Mesendoderm (in vitro differentiated cells): ENCODE measurements at regions not wholly inside any gene's neighbourhood (a gene's known extent, or its start where the extent isn't known, plus 50 kb on each side); places are given as distances from the start of the nearest gene placed in this dataset.

Experiments
- DNase-seq: peaks from one replicate; pipeline ENCODE4 v3.0.0; 2013
- H2AK5ac ChIP-seq: 2 replicates; pipeline ENCODE4 v1.6.1; 2013; ENCODE audit warnings: low read length, inconsistent platforms
- H2BK120ac ChIP-seq: 2 replicates; pipeline ENCODE4 v1.6.1; 2013; ENCODE audit warnings: low read depth, mild to moderate bottlenecking, low read length, moderate library complexity, mixed read lengths
- H2BK15ac ChIP-seq: replicated peaks from 2 replicates; pipeline ENCODE4 v1.6.1; 2013; ENCODE audit warnings: low read depth, mild to moderate bottlenecking, moderate library complexity
- H2BK5ac ChIP-seq: 2 replicates; pipeline ENCODE4 v1.6.1; 2013; ENCODE audit warnings: low read length, inconsistent platforms
- H3K18ac ChIP-seq: 2 replicates; pipeline ENCODE4 v1.6.1; 2013; ENCODE audit warnings: mild to moderate bottlenecking, low read length, mixed read lengths
- H3K23ac ChIP-seq: one replicate; pipeline ENCODE4 v1.6.1; 2013; ENCODE audit warnings: low read length
- H3K27ac ChIP-seq: 2 replicates; pipeline ENCODE4 v1.5.1; 2013; ENCODE audit warnings: low read depth, mild to moderate bottlenecking, inconsistent platforms, low read length, moderate library complexity
- H3K27me3 ChIP-seq: 2 replicates; pipeline ENCODE4 v1.6.1; 2013; ENCODE audit warnings: low read length, control low read depth, mild to moderate bottlenecking, inconsistent platforms; ENCODE audit not compliant: insufficient read depth, poor library complexity
- H3K36me3 ChIP-seq: 2 replicates; pipeline ENCODE4 v1.6.1; 2013; ENCODE audit warnings: low read length, inconsistent platforms; ENCODE audit not compliant: control insufficient read depth, insufficient read depth
- H3K4ac ChIP-seq: one replicate; pipeline ENCODE4 v1.6.1; 2013; ENCODE audit warnings: low read depth, mild to moderate bottlenecking, low read length, moderate library complexity
- H3K4me1 ChIP-seq: 2 replicates; pipeline ENCODE4 v1.6.1; 2013; ENCODE audit warnings: low read depth, low read length, inconsistent platforms; ENCODE audit not compliant: control insufficient read depth
- H3K4me2 ChIP-seq: 2 replicates; pipeline ENCODE4 v1.6.1; 2013; ENCODE audit warnings: low read length
- H3K4me3 ChIP-seq: 2 replicates; pipeline ENCODE4 v1.5.1; 2013; ENCODE audit warnings: mild to moderate bottlenecking, low read length
- H3K56ac ChIP-seq: one replicate; pipeline ENCODE4 v1.6.1; 2013; ENCODE audit warnings: low read length
- H3K79me1 ChIP-seq: 2 replicates; pipeline ENCODE4 v1.6.1; 2013; ENCODE audit warnings: low read length, inconsistent platforms
- H3K79me2 ChIP-seq: 2 replicates; pipeline ENCODE4 v1.6.1; 2013; ENCODE audit warnings: mild to moderate bottlenecking, low read length; ENCODE audit not compliant: control insufficient read depth, insufficient read depth
- H3K9ac ChIP-seq: 2 replicates; pipeline ENCODE4 v1.6.1; 2013; ENCODE audit warnings: low read length, inconsistent platforms
- H4K5ac ChIP-seq: one replicate; pipeline ENCODE4 v1.6.1; 2013; ENCODE audit warnings: low read length
- H4K8ac ChIP-seq: one replicate; pipeline ENCODE4 v1.6.1; 2013; ENCODE audit warnings: low read depth, mild to moderate bottlenecking, control low read depth, low read length, moderate library complexity
- WGBS: extraction: QIAGEN DNeasy Blood & Tissue Kit; methylation state at CpG from one replicate; pipeline ENCODE4 v1.1.7; 2013; ENCODE audit warnings: low lambda C conversion rate, missing lambda C conversion rate; ENCODE audit not compliant: insufficient coverage; ENCODE audit errors: extremely low coverage; 5-methylcytosine and 5-hydroxymethylcytosine counted together

DNA sequence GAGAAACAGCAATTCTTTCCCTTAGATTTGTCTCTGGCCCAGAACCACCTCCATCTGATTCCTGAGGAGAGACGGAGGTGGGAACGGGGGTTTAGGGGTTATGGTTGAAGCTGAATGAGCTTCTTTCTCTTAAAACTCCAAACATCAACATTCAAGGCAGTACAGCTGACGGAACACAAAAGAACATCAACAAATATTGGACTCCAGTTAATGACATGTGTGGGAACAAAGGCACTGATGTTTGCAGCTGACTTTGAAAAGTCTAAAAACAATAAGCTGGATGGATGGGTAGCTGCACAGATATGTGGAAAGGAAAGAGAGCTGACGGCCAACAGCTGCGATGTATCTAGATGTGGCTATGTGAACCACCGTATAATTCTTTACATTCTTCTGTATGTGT is 256.5 kb downstream of the SOD2 start:
- H2BK15ac ChIP-seq: no peak overlapping the region
- no peak overlapping the region for H4K8ac ChIP-seq
- H2BK5ac ChIP-seq: no peak overlapping the region
- no peaks in the 10 kb centered on the region for H3K27me3 ChIP-seq
- no peak overlapping the region for H3K9ac ChIP-seq
- H3K79me1 ChIP-seq: no peaks in the 10 kb centered on the region
- H3K79me2 ChIP-seq: no peaks in the 10 kb centered on the region
- H3K4me1 ChIP-seq: no peaks in the 10 kb centered on the region
- DNase-seq: no peak
- no peak overlapping the region for H2BK120ac ChIP-seq
- no peak overlapping the region for H3K23ac ChIP-seq
- H2AK5ac ChIP-seq: no peak overlapping the region
- no peaks in the 10 kb centered on the region for H3K36me3 ChIP-seq
- no peak overlapping the region for H4K5ac ChIP-seq
- whole genome bisulfite sequencing: no CpG with 5 or more reads among the region's 6 CpGs
- H3K4ac ChIP-seq: no peak overlapping the region
- no peak overlapping the region for H3K27ac ChIP-seq
- no peak overlapping the region for H3K4me2 ChIP-seq
- no peak overlapping the region for H3K18ac ChIP-seq
- no peak overlapping the region for H3K4me3 ChIP-seq
- no peak overlapping the region for H3K56ac ChIP-seq

DNA sequence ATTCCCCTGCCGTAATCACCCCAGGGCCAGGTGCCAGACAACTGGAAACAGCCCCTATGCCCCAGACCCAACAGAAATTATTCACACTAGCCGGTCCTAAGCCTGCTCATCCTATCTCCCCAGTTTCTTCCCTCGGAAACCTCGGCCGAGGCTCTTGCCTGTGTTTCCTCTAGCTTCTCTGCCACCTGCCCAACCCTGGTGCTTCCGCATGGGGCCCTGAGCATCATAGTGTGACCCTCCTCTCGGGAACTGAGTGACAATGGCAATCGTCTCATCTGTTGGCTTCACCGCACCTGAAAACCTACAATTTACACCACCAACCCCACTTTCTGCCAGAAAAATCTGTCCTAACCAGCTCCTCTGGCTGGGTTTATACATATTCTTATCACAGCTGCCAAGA is 257.3 kb downstream of the SOD2 start:
- Histone ChIP-seq H3K4me3 (no peak overlapping the region), H3K4me1 (no peaks in the 10 kb centered on the region), H2BK120ac (no peak overlapping the region), H3K23ac (no peak overlapping the region), H3K9ac (no peak overlapping the region), H3K79me2 (no peaks in the 10 kb centered on the region), H4K5ac (no peak overlapping the region), H3K4me2 (no peak overlapping the region), H3K79me1 (no peaks in the 10 kb centered on the region), H3K27ac (no peak overlapping the region), H3K27me3 (no peaks in the 10 kb centered on the region), H3K4ac (no peak overlapping the region), H3K56ac (no peak overlapping the region), H2BK15ac (no peak overlapping the region), H2AK5ac (no peak overlapping the region), H3K36me3 (no peaks in the 10 kb centered on the region), H3K18ac (no peak overlapping the region), H2BK5ac (no peak overlapping the region), H4K8ac (no peak overlapping the region)
- no CpG with 5 or more reads among the region's 9 CpGs for WGBS
- DNase-seq: no peak

DNA sequence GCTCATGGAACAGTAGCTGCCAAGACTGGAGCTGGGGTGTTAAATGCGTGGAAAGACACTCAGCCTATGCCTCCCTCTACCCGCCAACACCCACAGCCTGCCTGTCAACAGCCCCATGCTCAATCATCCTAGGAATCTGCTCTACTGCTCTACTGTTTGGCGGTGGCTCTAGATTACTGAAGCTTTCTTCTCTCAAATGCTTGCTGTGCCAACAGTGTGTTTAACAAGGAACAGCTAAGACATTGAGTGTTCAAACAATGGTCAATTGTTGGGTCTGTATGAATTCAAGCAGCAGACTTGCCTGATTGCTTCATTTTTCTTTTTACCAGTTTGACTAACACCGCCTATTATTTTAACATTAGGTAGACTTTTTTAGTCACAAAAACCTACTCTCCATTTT is 258.6 kb downstream of the SOD2 start:
- no peak overlapping the region for H3K4ac ChIP-seq
- H3K4me1 ChIP-seq: no peaks in the 10 kb centered on the region
- no peak overlapping the region for H2BK15ac ChIP-seq
- no peak for DNase-seq
- no peak overlapping the region for H3K9ac ChIP-seq
- no peak overlapping the region for H2AK5ac ChIP-seq
- no peaks in the 10 kb centered on the region for H3K79me2 ChIP-seq
- H3K56ac ChIP-seq: no peak overlapping the region
- WGBS: no CpG with 5 or more reads among the region's 4 CpGs
- no peaks in the 10 kb centered on the region for H3K36me3 ChIP-seq
- H2BK120ac ChIP-seq: no peak overlapping the region
- H3K79me1 ChIP-seq: no peaks in the 10 kb centered on the region
- no peaks in the 10 kb centered on the region for H3K27me3 ChIP-seq
- no peak overlapping the region for H3K4me2 ChIP-seq
- H2BK5ac ChIP-seq: no peak overlapping the region
- no peak overlapping the region for H3K4me3 ChIP-seq
- H3K23ac ChIP-seq: no peak overlapping the region
- H4K8ac ChIP-seq: no peak overlapping the region
- H4K5ac ChIP-seq: no peak overlapping the region
- no peak overlapping the region for H3K18ac ChIP-seq
- H3K27ac ChIP-seq: no peak overlapping the region

DNA sequence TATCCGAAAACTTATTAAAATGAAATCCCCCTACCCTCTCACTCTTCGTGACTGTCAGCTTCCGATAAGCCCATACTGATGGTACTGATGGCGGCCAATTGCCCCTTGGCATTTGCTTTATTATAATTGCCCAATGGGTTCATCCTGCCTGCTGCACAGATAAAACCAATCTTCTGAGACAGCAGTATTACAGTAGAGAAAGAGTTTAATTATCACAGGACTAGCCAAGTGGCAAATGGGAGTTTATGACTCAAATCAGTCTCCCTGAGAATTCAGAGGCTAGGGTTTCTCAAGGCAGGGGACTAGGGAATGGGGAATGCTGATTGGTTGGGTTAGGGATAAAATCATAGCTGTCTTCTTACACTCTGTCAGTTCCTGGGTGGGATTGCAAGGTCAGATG is 259.5 kb downstream of the SOD2 start:
- WGBS: no CpG with 5 or more reads among the region's 4 CpGs
- Histone ChIP-seq H2BK120ac (no peak overlapping the region), H3K27ac (no peak overlapping the region), H2BK5ac (no peak overlapping the region), H4K8ac (no peak overlapping the region), H3K4me1 (no peaks in the 10 kb centered on the region), H2AK5ac (no peak overlapping the region), H3K36me3 (no peaks in the 10 kb centered on the region), H4K5ac (no peak overlapping the region), H3K18ac (no peak overlapping the region), H3K4me3 (no peak overlapping the region), H3K56ac (no peak overlapping the region), H3K4ac (no peak overlapping the region), H3K9ac (no peak overlapping the region), H3K79me1 (no peaks in the 10 kb centered on the region), H3K23ac (no peak overlapping the region), H3K4me2 (no peak overlapping the region), H3K27me3 (no peaks in the 10 kb centered on the region), H3K79me2 (no peaks in the 10 kb centered on the region), H2BK15ac (no peak overlapping the region)
- DNase-seq: no peak

DNA sequence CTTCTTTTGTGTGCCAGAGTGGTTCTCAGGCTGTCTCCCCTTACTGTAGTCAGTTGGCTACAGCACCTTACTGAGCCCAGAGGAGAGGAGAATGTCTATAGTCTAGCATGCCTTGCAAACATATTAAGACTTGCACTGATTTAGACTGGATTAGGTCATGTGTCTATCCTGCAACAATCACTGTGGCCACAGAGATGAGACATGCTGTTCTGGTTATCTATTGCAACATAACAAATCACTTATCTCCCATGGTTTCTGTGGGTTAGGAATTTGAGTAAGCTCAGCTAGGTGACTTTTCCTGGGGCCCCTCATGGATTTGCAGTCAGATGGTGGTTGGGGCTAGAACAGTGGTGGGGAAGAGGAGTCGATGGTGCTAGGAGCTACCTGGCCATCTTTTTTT is 261.3 kb downstream of the SOD2 start:
- Histone ChIP-seq H2BK5ac (no peak overlapping the region), H4K5ac (no peak overlapping the region), H3K27me3 (no peaks in the 10 kb centered on the region), H3K4me3 (no peak overlapping the region), H3K18ac (no peak overlapping the region), H2AK5ac (no peak overlapping the region), H2BK120ac (no peak overlapping the region), H3K4ac (no peak overlapping the region), H3K79me1 (no peaks in the 10 kb centered on the region), H3K27ac (no peak overlapping the region), H3K79me2 (no peaks in the 10 kb centered on the region), H3K56ac (no peak overlapping the region), H2BK15ac (no peak overlapping the region), H3K4me2 (no peak overlapping the region), H3K23ac (no peak overlapping the region), H3K4me1 (no peaks in the 10 kb centered on the region), H3K36me3 (no peaks in the 10 kb centered on the region), H3K9ac (no peak overlapping the region), H4K8ac (no peak overlapping the region)
- no CpG with 5 or more reads among the region's 1 CpG for WGBS
- no peak for DNase-seq

DNA sequence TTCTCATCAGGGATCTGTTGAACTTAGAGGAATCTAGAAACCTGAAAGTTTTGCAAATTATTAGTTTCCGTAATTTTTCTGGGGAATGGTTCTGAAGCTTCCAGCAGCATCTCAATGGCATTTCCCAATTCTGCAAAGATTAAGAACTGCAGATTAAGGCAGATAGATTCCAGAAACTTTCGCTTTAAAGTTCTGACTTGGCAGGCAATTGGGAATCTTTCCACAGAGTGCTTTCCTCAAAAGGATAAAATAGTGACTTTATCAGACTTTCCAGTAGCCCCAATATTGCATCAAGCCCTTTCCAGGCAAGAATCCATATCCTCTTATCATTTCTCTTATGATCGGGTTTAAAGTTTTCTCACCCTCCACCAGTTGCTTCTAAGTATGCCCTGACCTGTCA is 261.1 kb downstream of the FNDC1 start:
- DNase-seq: no peak
- Histone ChIP-seq H2AK5ac (no peak overlapping the region), H3K4me1 (no peaks in the 10 kb centered on the region), H3K4ac (no peak overlapping the region), H2BK120ac (no peak overlapping the region), H3K56ac (no peak overlapping the region), H2BK5ac (no peak overlapping the region), H3K4me3 (no peak overlapping the region), H3K79me2 (no peaks in the 10 kb centered on the region), H3K23ac (no peak overlapping the region), H3K9ac (no peak overlapping the region), H3K18ac (no peak overlapping the region), H2BK15ac (no peak overlapping the region), H3K79me1 (no peaks in the 10 kb centered on the region), H4K5ac (no peak overlapping the region), H4K8ac (no peak overlapping the region), H3K27me3 (no peaks in the 10 kb centered on the region), H3K4me2 (no peak overlapping the region), H3K27ac (no peak overlapping the region), H3K36me3 (no peaks in the 10 kb centered on the region)
- no CpG with 5 or more reads among the region's 3 CpGs for WGBS
